IMR-90 (cell line): ENCODE measurements at regions not wholly inside any gene's neighbourhood (a gene's known extent, or its start where the extent isn't known, plus 50 kb on each side); places are given as distances from the start of the nearest gene placed in this dataset.

Source experiments
- ATAC-seq: fragments of 200-7000 bp; cut with Tn5 transposase; 2 replicates; pipeline ENCODE4 v1.9.1; 2020; ENCODE audit warnings: low read depth, mild to moderate bottlenecking, moderate library complexity
- BruUV-seq: library from RNA; stranded (reverse); fragments of 400-500 nt; replicated peaks from 2 replicates; lab custom pipeline; 2021; lab: Mats Ljungman, UMichigan
- CTCF ChIA-PET: fragments of 300-600 bp; formaldehyde crosslinking; extraction: SDS; loops from one replicate; lab custom pipeline; 2021; ENCODE audit warnings: antibody characterized with exemption; lab: Yijun Ruan, JAX
- POLR2A ChIA-PET: fragments of 300-600 bp; sonication (Branson Sonifier 250); formaldehyde crosslinking; loops from one replicate; lab custom pipeline; 2022; ENCODE audit warnings: antibody characterized with exemption; ENCODE audit not compliant: unreplicated experiment; lab: Charles Lee
- DNase-seq: peaks from one replicate; pipeline ENCODE4 v3.0.0; 2013
- H2AFZ ChIP-seq: replicated peaks from 2 replicates; pipeline ENCODE3; 2013; ENCODE audit warnings: low read length, mild to moderate bottlenecking; ENCODE audit not compliant: poor library complexity
- H2AK5ac ChIP-seq: 2 replicates; pipeline ENCODE4 v1.6.1; 2013; ENCODE audit warnings: low read depth, low read length, inconsistent platforms
- H2AK9ac ChIP-seq: replicated peaks from 2 replicates; pipeline ENCODE3; 2013; ENCODE audit warnings: mild to moderate bottlenecking, low read depth, low read length, moderate library complexity; ENCODE audit not compliant: poor library complexity
- H2BK120ac ChIP-seq: 2 replicates; pipeline ENCODE4 v1.6.1; 2013; ENCODE audit warnings: low read depth, low read length, inconsistent platforms
- H2BK15ac ChIP-seq: 3 replicates; pipeline ENCODE4 v1.6.1; 2013; ENCODE audit warnings: low read depth, low read length, inconsistent platforms
- H2BK20ac ChIP-seq: 2 replicates; pipeline ENCODE4 v1.6.1; 2013; ENCODE audit warnings: low read depth, mild to moderate bottlenecking, inconsistent platforms, low read length, moderate library complexity
- H2BK5ac ChIP-seq: 2 replicates; pipeline ENCODE4 v1.6.1; 2013; ENCODE audit warnings: mild to moderate bottlenecking, low read depth, low read length, inconsistent platforms; ENCODE audit not compliant: poor library complexity, severe bottlenecking
- H3K14ac ChIP-seq: replicated peaks from 2 replicates; pipeline ENCODE4 v1.6.1; 2013; ENCODE audit warnings: low read depth, low read length, inconsistent platforms
- H3K18ac ChIP-seq: 2 replicates; pipeline ENCODE4 v1.6.1; 2013; ENCODE audit warnings: low read depth, low read length, control low read depth
- H3K23ac ChIP-seq: 2 replicates; pipeline ENCODE4 v1.6.1; 2013; ENCODE audit warnings: low read depth, low read length, inconsistent platforms
- H3K27ac ChIP-seq: 2 replicates; pipeline ENCODE4 v1.5.1; 2013; ENCODE audit warnings: mild to moderate bottlenecking, control low read depth, low read length; ENCODE audit not compliant: insufficient read depth
- H3K27me3 ChIP-seq: 2 replicates; pipeline ENCODE4 v1.6.1; 2013; ENCODE audit warnings: low read length; ENCODE audit not compliant: control insufficient read depth, insufficient read depth
- H3K36me3 ChIP-seq: 2 replicates; pipeline ENCODE4 v1.6.1; 2013; ENCODE audit warnings: low read length, mixed read lengths; ENCODE audit not compliant: control insufficient read depth, insufficient read depth
- H3K4ac ChIP-seq: 2 replicates; pipeline ENCODE4 v1.6.1; 2013; ENCODE audit warnings: low read depth, low read length, inconsistent platforms
- H3K4me1 ChIP-seq: 2 replicates; pipeline ENCODE4 v1.6.1; 2013; ENCODE audit warnings: low read length, mixed read lengths; ENCODE audit not compliant: control insufficient read depth, insufficient read depth
- H3K4me2 ChIP-seq: 2 replicates; pipeline ENCODE4 v1.6.1; 2013; ENCODE audit warnings: low read depth, mild to moderate bottlenecking, control low read depth, low read length, moderate library complexity
- H3K4me3 ChIP-seq: 2 replicates; pipeline ENCODE4 v1.5.1; 2013; ENCODE audit warnings: low read depth, mild to moderate bottlenecking, control low read depth, low read length, moderate library complexity; ENCODE audit not compliant: insufficient read depth
- H3K56ac ChIP-seq: 2 replicates; pipeline ENCODE4 v1.6.1; 2013; ENCODE audit warnings: low read length, inconsistent platforms; ENCODE audit not compliant: insufficient read depth; ENCODE audit errors: extremely low read depth
- H3K79me1 ChIP-seq, 2 experiments: 2 replicates each; pipeline ENCODE4 v1.6.1; 2013; ENCODE audit warnings: low read length in 2 of 2, inconsistent platforms in 1 of 2, low read depth in 1 of 2
- H3K9ac ChIP-seq: 2 replicates; pipeline ENCODE4 v1.6.1; 2013; ENCODE audit warnings: low read depth, low read length, control low read depth
- H3K9me1 ChIP-seq: 2 replicates; pipeline ENCODE4 v1.6.1; 2013; ENCODE audit warnings: low read length, inconsistent platforms; ENCODE audit not compliant: insufficient read depth
- H3K9me3 ChIP-seq: 2 replicates; pipeline ENCODE4 v1.6.1; 2013; ENCODE audit warnings: low read length; ENCODE audit not compliant: control insufficient read depth, insufficient read depth
- H4K20me1 ChIP-seq: 2 replicates; pipeline ENCODE4 v1.6.1; 2013; ENCODE audit warnings: low read length, inconsistent platforms; ENCODE audit not compliant: insufficient read depth
- H4K5ac ChIP-seq: 2 replicates; pipeline ENCODE4 v1.6.1; 2013; ENCODE audit warnings: mild to moderate bottlenecking, low read depth, low read length, control low read depth
- H4K8ac ChIP-seq, 2 experiments: 2 replicates each; pipeline ENCODE4 v1.6.1; 2013; ENCODE audit warnings: low read depth in 2 of 2, low read length in 2 of 2, control low read depth in 1 of 2, inconsistent platforms in 1 of 2
- H4K91ac ChIP-seq: 2 replicates; pipeline ENCODE4 v1.6.1; 2013; ENCODE audit warnings: low read depth, low read length, inconsistent platforms; ENCODE audit not compliant: insufficient read depth
- ELK1 ChIP-seq: fragments of 150-350 bp; IDR thresholded peaks from 2 replicates; pipeline ENCODE4 v1.6.1; 2016; ENCODE audit warnings: low read depth, mild to moderate bottlenecking, low read length, moderate library complexity, borderline replicate concordance
- MAFK ChIP-seq: IDR thresholded peaks from 2 replicates; pipeline ENCODE4 v1.6.1; 2012; ENCODE audit warnings: low read depth, low read length, improper control_type of control experiment
- MAZ ChIP-seq: IDR thresholded peaks from 2 replicates; pipeline ENCODE4 v1.6.1; 2012; ENCODE audit warnings: low read depth, mild to moderate bottlenecking, low read length, improper control_type of control experiment, moderate library complexity, borderline replicate concordance
- POLR2A ChIP-seq: IDR thresholded peaks from 2 replicates; pipeline ENCODE4 v1.6.1; 2012; ENCODE audit warnings: mild to moderate bottlenecking, low read depth, low read length
- SMC3 ChIP-seq: fragments of 150-350 bp; IDR thresholded peaks from 2 replicates; pipeline ENCODE4 v1.6.1; 2016; ENCODE audit warnings: low read depth, mild to moderate bottlenecking, antibody characterized with exemption, low read length, moderate library complexity
- USF2 ChIP-seq: fragments of 150-350 bp; IDR thresholded peaks from 2 replicates; pipeline ENCODE4 v1.6.1; 2017; ENCODE audit warnings: mild to moderate bottlenecking, antibody characterized with exemption, low read length, low read depth
- WGBS, 2 experiments: methylation state at CpG; one replicate each; pipeline versions ENCODE4 v1.1.5 to v1.1.7; 2013; ENCODE audit warnings: missing lambda C conversion rate in 2 of 2; ENCODE audit not compliant: insufficient read length in 1 of 2; ENCODE audit errors: extremely low coverage in 2 of 2; 5-methylcytosine and 5-hydroxymethylcytosine counted together
- dilution Hi-C: fragments of 300-500 bp; cut with HindIII; formaldehyde crosslinking; loops from one replicate; pipeline ENCODE4 v1.14.3; 2018; ENCODE audit warnings: low sequenced_read_pairs; ENCODE audit not compliant: unreplicated experiment
- in situ Hi-C: fragments of 300-500 bp; cut with MboI; formaldehyde crosslinking; loops from 3 replicates; pipeline ENCODE4 v1.14.3; 2019; ENCODE audit warnings: low sequenced_read_pairs, inconsistent platforms, mixed read lengths
- intact Hi-C: fragments of 100-400 bp; cut with micrococcal nuclease; formaldehyde crosslinking; loops from 2 replicates; pipeline ENCODE4 v1.10.0; 2022

- Histone ChIP-seq H2BK5ac (no peak overlapping the region), H3K4me3 (no peak overlapping the region), H3K14ac (no peak overlapping the region), H3K27me3 (no peaks in the 10 kb centered on the region), H3K9me1 (no peaks in the 10 kb centered on the region), H3K9me3 (no peaks in the 10 kb centered on the region), H3K9ac (no peak overlapping the region), H2AK5ac (no peak overlapping the region), H3K4me2 (no peak overlapping the region), H3K79me1 (no peaks in the 10 kb centered on the region), H3K56ac (no peak overlapping the region), H3K23ac (no peak overlapping the region), H4K91ac (no peak overlapping the region), H3K4ac (no peak overlapping the region), H3K4me1 (no peaks in the 10 kb centered on the region), H2BK20ac (no peak overlapping the region), H3K18ac (no peak overlapping the region), H3K36me3 (no peaks in the 10 kb centered on the region), H4K20me1 (no peaks in the 10 kb centered on the region), H2AK9ac (no peak overlapping the region), H2BK15ac (no peak overlapping the region), H3K27ac (no peak overlapping the region), H2AFZ (no peak overlapping the region), H2BK120ac (no peak overlapping the region), H4K8ac (no peak overlapping the region), H4K5ac (no peak overlapping the region)
- no peak for DNase-seq
- dilution Hi-C loops: no loop called here
- no peak for TF ChIP-seq MAZ
- TF ChIP-seq POLR2A: no peak
- no peak for TF ChIP-seq USF2
- no peak for TF ChIP-seq SMC3
- TF ChIP-seq MAFK: no peak
- TF ChIP-seq ELK1: no peak
- ChIA-PET CTCF (interaction anchor here (1.1 kb wide), 1 partner anchor 11 kb away, joined by 3 read pairs; no protein-coding TSS in a partner anchor), POLR2A (no interaction called here)
- intact Hi-C loops: no loop called here
- no TSS peak for BruUV-seq
- no peak for ATAC-seq
- 87% methylated on average over 9 of the region's 21 CpGs; no CpG with 5 or more reads in 1 of the 2 experiments for WGBS, 2 experiments
- in situ Hi-C loops: no loop called here
These were observed 170.3 kb upstream of the SOX4 start for GRCh38 chr6:21423106-21423854.
